SJCRH30 (cell line): ENCODE measurements at regions not wholly inside any gene's neighbourhood (a gene's known extent, or its start where the extent isn't known, plus 50 kb on each side); places are given as distances from the start of the nearest gene placed in this dataset.

ENCODE experiments used
- DNase-seq, 2 experiments: peaks; one replicate each; pipeline ENCODE4 v3.0.0-alpha.2; 2015 to 2020
- H3K27ac ChIP-seq: fragments of 250-450 bp; sonication (Bioruptor Pico); 2 replicates; pipeline ENCODE4 v1.5.1; 2020; ENCODE audit warnings: mild to moderate bottlenecking, moderate library complexity
- H3K27me3 ChIP-seq: fragments of 250-450 bp; sonication (Bioruptor Pico); 2 replicates; pipeline ENCODE4 v1.5.1; 2020; ENCODE audit warnings: mild to moderate bottlenecking, moderate library complexity
- H3K36me3 ChIP-seq: fragments of 250-450 bp; sonication (Bioruptor Pico); 2 replicates; pipeline ENCODE4 v1.5.1; 2020; ENCODE audit warnings: mild to moderate bottlenecking, moderate library complexity
- H3K4me1 ChIP-seq: fragments of 250-450 bp; sonication (Bioruptor Pico); 2 replicates; pipeline ENCODE4 v1.5.1; 2020; ENCODE audit warnings: mild to moderate bottlenecking, moderate library complexity
- H3K4me3 ChIP-seq: fragments of 250-450 bp; sonication (Bioruptor Pico); 2 replicates; pipeline ENCODE4 v1.5.1; 2020; ENCODE audit warnings: mild to moderate bottlenecking, moderate library complexity
- H3K9me3 ChIP-seq: fragments of 250-450 bp; sonication (Bioruptor Pico); replicated peaks from 2 replicates; pipeline ENCODE4 v1.5.1; 2020; ENCODE audit warnings: mild to moderate bottlenecking, moderate library complexity

DNA sequence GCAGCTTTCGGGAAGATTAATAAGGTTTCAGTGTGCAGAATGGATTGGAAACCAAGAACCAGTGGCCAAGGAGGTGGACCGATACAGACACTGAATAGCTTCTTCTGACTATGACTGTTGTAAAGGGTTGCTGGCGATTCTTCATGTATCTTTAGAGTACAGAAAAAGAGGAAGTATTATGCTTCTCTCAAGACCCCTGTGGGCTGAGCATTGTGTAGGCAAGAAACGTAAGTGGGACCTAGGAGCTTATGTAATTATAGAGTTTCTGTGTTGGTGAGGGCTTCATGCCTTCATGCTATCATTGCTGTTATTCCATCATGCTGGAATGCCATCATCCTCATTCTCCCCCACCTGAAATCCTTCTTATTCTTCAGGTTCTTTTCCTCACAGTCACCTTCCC is 105.4 kb upstream of the AKIRIN2 start:
- Histone ChIP-seq H3K4me1 (peaks cover 19% of the 10 kb centered on the region), H3K9me3 (no peaks in the 10 kb centered on the region), H3K27ac (no peak overlapping the region), H3K36me3 (no peaks in the 10 kb centered on the region), H3K27me3 (no peaks in the 10 kb centered on the region), H3K4me3 (no peak overlapping the region)
- DNase-seq, result no peak

DNA sequence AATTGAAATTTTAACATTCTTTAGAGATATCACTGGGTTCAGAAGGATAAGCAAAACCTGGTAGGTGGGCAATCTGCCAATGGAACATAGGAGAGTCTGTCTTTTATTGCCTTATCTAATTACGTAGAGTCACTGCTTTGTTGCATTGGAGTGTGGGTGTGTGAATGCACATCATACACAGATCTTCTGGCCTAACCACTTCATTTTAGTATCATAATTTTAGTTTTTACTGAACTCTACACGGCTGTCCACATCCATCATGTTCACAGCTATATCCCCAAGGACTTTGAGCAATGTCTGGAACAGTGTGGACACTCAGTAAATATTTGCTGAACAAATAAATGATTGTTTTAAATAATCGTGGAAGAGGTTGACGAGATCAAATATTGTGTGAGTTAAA is 104.6 kb upstream of the AKIRIN2 start:
- H3K4me1 ChIP-seq, result peaks cover 19% of the 10 kb centered on the region
- no peaks in the 10 kb centered on the region for H3K9me3 ChIP-seq
- peak; percentile 54 to 80 for DNase-seq
- H3K27ac ChIP-seq, result no peak overlapping the region
- no peaks in the 10 kb centered on the region for H3K27me3 ChIP-seq
- H3K36me3 ChIP-seq, result no peaks in the 10 kb centered on the region
- no peak overlapping the region for H3K4me3 ChIP-seq

DNA sequence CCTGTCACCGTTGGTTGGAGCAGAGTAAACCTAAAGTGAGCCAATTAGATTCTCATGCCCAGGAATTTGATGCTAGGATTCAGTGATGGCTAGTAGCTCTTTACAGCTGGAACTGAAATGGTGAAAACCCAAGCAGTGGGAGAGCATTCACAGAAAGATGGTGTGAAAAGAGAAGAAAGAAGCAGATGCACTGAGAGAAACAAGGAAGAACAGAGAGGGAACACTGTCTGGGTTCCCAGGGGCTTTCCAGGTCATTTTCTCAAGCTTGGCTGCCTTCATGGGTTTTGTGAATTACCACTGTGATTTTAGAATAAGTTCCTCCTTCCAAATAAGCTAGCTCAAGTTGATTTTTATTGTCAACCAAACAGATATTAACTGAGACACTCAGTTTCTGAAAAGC is 104.1 kb upstream of the AKIRIN2 start:
- no peak for DNase-seq
- Histone ChIP-seq H3K9me3 (no peaks in the 10 kb centered on the region), H3K4me1 (peaks cover 19% of the 10 kb centered on the region), H3K36me3 (no peaks in the 10 kb centered on the region), H3K27ac (no peak overlapping the region), H3K27me3 (no peaks in the 10 kb centered on the region), H3K4me3 (no peak overlapping the region)

DNA sequence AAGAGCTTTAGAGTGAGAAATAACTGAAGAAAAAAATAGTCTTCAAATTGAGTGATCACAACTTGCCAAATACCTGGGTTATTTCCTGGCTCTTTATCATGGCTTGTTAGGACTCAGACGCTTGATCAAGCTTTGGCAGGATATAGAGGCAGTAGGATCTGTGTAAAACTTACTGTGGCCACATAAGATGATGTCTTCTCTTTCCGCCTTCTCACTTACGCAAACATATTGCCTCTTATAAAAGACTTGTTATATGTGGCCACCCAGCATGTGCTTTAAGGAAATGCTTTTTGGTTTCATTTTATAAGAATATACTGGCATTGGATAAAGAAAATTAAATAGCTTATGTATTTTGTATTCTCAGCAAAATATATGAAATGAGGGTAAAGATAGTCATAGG is 101.8 kb upstream of the AKIRIN2 start:
- DNase-seq, result no peak
- no peaks in the 10 kb centered on the region for H3K27me3 ChIP-seq
- H3K4me3 ChIP-seq, result no peak overlapping the region
- H3K36me3 ChIP-seq, result no peaks in the 10 kb centered on the region
- H3K27ac ChIP-seq, result no peak overlapping the region
- H3K9me3 ChIP-seq, result no peaks in the 10 kb centered on the region
- peaks cover 13% of the 10 kb centered on the region for H3K4me1 ChIP-seq

DNA sequence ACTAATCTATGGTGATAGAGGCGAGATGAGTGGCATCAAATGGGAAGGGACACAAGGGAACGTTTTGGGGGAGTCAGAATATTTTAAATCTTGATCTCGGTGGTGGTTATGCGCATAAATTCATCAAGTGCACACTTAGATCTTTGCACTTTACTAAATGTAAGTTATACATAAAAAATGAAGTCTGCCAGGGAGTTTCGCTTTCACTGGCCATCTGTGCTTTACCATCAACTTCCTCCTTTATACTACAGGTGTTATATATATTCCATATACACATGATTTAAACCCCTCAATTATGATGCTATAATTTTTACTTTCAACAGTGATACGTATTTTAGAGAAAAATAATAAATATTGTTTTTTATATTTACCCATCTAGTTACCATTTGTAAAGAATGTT is 97.6 kb upstream of the AKIRIN2 start:
- Histone ChIP-seq H3K9me3 (no peaks in the 10 kb centered on the region), H3K36me3 (no peaks in the 10 kb centered on the region), H3K4me3 (no peak overlapping the region), H3K4me1 (no peaks in the 10 kb centered on the region), H3K27me3 (no peaks in the 10 kb centered on the region), H3K27ac (no peak overlapping the region)
- DNase-seq, result no peak

DNA sequence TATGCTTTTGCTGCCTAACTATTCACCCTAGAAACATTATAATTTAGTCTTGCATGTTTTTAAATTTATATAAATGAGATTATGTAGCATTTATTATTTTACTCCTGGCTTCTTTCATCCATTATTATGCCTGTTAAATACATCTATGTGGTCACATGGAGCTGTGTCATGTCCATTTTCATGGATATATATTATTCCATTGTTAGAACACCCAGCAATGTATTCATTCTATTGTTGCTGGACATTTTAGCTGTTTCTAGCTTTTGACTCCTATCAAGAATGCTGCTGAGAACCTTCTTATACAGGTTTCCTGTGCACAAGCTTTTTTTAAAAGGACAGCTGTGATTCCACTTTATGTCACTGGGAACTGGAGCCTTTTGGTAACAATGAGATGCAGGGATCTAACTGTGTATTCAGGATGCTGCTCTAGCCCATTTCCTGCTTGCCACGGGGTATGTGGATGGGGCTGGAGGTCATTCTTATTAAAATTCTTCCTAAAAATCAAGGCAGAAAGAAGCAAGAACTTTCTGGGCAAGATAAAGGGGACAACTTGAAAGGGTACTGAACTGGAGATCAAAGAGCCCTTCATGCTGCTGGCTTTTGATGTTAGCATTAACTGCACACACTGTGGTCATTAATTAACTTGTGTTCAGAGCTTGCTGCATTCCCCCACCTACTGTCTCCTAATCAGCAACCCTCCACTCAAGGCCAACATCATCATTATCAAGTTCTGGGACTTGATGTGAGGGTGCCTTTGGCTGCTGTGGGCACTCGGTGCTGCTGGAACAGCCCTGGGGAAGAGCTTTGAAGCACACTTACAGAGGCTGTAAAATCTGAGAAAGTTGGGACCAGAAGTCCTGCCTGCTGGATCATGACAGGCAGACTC is 96.6 kb upstream of the AKIRIN2 start:
- Histone ChIP-seq H3K36me3 (no peaks in the 10 kb centered on the region), H3K27me3 (no peaks in the 10 kb centered on the region), H3K27ac (no peak overlapping the region), H3K4me1 (no peaks in the 10 kb centered on the region), H3K9me3 (no peaks in the 10 kb centered on the region), H3K4me3 (no peak overlapping the region)
- DNase-seq, result no peak

DNA sequence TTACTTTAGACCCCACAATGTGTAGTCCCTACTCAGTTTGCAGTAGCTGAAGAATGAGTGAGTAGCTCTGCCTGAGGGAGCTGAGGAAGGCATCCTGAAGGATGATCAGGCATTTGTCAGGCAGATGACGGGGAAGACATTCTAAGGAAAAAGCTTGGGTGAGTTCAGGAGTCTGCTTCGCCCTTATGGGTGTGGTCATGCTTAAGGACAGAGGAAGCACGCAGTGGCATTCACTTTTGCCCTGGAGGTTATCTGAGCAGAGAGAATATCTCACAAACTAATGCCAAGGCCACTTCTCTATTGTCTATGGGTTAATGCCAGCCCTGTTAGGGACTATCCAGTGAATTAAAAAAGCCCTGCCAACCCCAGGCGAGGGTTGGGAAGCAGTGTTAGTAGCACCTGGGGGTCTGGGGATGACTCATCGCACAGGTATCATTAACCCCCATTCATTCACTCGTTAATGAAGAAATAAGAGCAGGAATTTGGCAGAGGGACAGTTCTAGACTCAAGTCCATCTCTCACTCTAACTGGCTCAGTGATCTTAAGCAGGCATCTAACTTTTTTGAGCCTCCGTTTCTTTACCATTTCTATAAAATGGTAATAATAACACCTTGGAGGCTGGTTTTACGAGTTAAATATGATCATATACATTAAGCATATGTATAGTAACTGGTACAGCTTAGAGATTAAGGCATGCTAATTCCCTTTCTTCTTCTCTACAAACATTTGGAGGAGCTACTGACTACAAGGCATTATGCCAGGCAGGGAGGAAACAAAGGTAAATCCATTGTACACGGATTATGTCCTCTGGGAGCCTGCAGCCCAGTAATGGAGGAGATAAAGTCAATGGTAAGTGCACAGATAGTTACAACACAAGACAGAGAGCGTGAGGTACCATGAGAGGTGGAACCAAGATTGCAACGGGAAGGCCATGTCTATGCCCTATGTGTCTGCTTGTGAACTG is 93.2 kb upstream of the AKIRIN2 start:
- Histone ChIP-seq H3K9me3 (no peaks in the 10 kb centered on the region), H3K4me1 (peaks cover 7% of the 10 kb centered on the region), H3K4me3 (no peak overlapping the region), H3K36me3 (no peaks in the 10 kb centered on the region), H3K27ac (no peak overlapping the region), H3K27me3 (no peaks in the 10 kb centered on the region)
- no peak for DNase-seq

DNA sequence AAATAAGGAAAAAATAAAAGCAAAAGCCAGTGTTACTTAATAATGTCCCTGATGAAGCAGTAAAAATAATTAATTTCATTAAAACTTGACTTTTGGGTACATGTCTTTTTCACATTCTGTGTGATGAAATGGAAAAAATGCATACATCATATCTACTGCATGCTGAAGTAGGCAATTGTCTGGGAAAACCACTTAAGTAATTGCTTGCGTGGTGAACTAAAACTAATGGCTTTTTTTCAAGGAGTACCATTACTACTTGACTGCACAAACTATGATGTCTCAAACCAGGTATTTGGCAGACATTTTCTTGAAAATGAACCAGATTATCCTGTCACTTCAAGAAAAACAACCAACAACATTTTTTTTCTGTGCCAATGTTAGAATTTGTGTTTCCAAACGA is 91.3 kb upstream of the AKIRIN2 start:
- Histone ChIP-seq H3K4me1 (peaks cover 7% of the 10 kb centered on the region), H3K36me3 (no peaks in the 10 kb centered on the region), H3K27me3 (no peaks in the 10 kb centered on the region), H3K9me3 (no peaks in the 10 kb centered on the region), H3K4me3 (no peak overlapping the region), H3K27ac (no peak overlapping the region)
- no peak for DNase-seq

DNA sequence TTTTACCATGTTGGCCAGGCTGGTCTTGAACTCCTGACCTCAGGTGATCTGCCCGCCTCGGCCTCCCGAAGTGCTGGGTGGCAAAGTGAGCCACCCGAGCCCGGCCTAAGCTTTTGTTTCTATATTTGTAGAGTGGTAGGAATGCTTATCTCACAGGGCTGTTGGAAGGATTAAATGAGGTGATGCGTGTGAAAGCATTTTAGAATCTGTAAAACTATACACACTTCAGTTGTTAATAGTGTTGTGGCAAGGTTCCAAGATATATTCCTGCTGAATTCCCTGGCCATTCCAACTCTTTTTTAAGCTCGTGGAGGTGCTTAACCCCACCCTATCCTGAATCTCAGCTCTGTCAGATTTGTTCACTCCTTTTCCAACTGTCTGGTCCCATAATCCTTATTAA is 89.9 kb upstream of the AKIRIN2 start:
- Histone ChIP-seq H3K4me3 (no peak overlapping the region), H3K27ac (no peak overlapping the region), H3K9me3 (no peaks in the 10 kb centered on the region), H3K4me1 (peaks cover 7% of the 10 kb centered on the region), H3K27me3 (no peaks in the 10 kb centered on the region), H3K36me3 (no peaks in the 10 kb centered on the region)
- peak in 1 of 2 experiments; percentile 25 for DNase-seq

DNA sequence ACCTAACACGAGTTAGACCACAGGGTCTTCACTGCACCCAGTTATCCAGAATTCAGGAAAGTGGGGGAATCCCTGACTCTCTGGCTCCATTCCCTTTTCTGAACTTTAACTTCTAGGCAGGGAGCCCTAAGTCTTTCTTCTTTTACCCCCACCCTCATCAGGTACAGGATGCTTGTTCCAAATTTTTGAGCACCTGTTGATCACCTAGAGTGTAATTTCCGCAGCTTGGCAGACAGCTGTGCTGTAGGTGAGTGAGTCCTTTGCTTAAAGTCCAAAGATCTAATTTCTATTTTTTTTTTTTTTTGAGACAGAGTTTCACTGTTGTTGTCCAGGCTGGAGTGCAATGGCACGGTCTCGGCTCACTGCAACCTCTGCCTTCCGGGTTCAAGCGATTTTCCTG is 89.5 kb upstream of the AKIRIN2 start:
- no peak overlapping the region for H3K4me3 ChIP-seq
- no peak overlapping the region for H3K27ac ChIP-seq
- no peaks in the 10 kb centered on the region for H3K36me3 ChIP-seq
- no peak for DNase-seq
- peaks cover 7% of the 10 kb centered on the region for H3K4me1 ChIP-seq
- no peaks in the 10 kb centered on the region for H3K27me3 ChIP-seq
- no peaks in the 10 kb centered on the region for H3K9me3 ChIP-seq

DNA sequence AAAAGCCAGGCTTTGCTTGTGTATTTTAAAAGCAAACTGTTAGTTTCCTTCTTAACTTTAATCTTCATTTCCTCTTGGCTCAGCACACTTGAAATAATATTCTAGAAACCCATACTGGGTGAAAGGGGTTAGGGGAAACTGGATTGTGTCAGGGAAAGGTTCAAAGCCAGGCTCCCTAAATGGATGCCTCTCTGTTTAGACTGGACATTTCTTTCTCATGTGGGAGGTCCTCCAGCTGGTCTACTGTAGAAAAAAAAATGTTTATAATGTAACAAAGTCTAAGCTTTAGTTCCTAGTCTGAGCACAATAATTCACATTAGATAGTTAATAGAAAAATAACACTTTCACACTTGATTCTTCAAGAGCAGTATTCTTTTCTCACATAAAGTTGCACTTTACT is 89.0 kb upstream of the AKIRIN2 start:
- Histone ChIP-seq H3K27me3 (no peaks in the 10 kb centered on the region), H3K36me3 (no peaks in the 10 kb centered on the region), H3K4me3 (no peak overlapping the region), H3K27ac (no peak overlapping the region), H3K9me3 (no peaks in the 10 kb centered on the region), H3K4me1 (peaks cover 7% of the 10 kb centered on the region)
- no peak for DNase-seq

DNA sequence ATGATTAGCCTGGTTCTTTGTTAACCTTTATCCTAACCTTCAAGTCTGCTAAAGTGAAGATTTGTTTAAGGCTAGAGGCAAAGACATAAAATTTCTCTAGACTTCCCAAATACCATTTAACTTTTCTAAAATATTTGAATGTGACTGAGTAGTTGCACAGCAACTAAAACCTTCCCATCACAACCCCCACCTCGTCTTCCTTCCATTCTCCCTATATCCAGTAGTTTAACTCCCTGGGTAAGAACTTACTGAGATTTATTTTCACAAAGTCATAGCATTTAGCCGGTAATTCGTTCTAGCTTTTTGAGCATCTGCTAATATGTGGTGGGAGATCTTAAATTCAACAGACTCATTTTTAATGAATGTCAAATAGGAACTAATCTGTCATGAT is 87.9 kb upstream of the AKIRIN2 start:
- Histone ChIP-seq H3K36me3 (no peaks in the 10 kb centered on the region), H3K4me1 (peaks cover 7% of the 10 kb centered on the region), H3K4me3 (no peak overlapping the region), H3K27me3 (no peaks in the 10 kb centered on the region), H3K9me3 (no peaks in the 10 kb centered on the region), H3K27ac (no peak overlapping the region)
- no peak for DNase-seq

DNA sequence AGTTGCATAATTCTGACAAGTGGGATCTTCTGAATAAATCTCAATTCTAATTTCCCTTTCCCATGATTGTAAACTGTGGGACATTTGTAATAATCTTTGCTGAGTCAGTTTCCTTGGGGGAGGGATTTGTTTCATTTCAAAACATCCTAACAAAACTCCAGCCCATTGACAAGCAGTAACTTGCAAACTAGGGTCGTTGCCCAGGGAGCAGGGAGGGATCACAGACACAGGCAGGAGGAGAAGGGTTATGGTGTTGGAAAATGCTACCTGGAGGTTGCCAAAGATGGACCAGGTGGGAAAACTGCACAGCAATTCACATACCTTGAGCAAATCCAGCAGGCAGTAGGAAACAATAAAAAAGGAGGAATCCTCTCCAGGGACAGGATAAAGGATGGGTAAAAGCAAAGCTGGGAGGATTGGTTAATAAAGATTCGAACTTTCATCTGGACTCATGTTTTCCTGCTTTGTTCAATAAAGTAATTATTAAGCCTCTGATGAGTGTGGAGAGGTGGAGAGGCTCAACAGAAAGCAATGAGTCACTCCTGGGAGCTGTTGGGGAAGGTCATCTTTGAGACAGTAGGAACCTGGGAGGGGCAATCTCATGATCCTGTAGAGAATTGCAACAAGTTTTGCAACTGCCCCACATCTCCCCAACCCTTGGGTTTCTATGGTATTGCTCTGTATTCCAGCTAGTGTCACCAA is 87.3 kb upstream of the AKIRIN2 start:
- peaks cover 7% of the 10 kb centered on the region for H3K4me1 ChIP-seq
- no peak overlapping the region for H3K4me3 ChIP-seq
- H3K9me3 ChIP-seq, result no peaks in the 10 kb centered on the region
- H3K27me3 ChIP-seq, result no peaks in the 10 kb centered on the region
- no peak overlapping the region for H3K27ac ChIP-seq
- H3K36me3 ChIP-seq, result no peaks in the 10 kb centered on the region
- DNase-seq, result no peak

DNA sequence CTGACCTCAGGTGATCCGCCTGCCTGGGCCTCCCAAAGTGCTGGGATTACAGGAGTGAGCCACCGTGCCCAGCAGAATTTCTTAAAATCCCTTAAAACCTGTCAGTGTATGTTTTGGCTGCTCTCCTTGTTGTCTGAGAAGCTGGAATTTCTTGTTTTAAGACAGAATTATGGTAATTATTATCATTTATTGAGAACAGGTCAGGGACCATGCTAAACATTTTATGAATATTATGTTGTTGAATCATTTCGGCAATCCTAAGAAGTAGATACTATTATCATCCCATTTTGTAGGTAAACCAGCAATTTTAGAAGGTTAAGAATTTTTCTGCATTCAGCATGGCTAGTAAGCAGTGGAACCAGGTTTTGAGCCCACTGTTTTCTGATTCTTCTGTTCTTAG is 86.1 kb upstream of the AKIRIN2 start:
- Histone ChIP-seq H3K36me3 (no peaks in the 10 kb centered on the region), H3K4me3 (no peak overlapping the region), H3K27me3 (no peaks in the 10 kb centered on the region), H3K9me3 (no peaks in the 10 kb centered on the region), H3K4me1 (peaks cover 7% of the 10 kb centered on the region), H3K27ac (no peak overlapping the region)
- no peak for DNase-seq
